ENCODE measurements at regions not wholly inside any gene's neighbourhood (a gene's known extent, or its start where the extent isn't known, plus 50 kb on each side); places are given as distances from the start of the nearest gene placed in this dataset.

DNA sequence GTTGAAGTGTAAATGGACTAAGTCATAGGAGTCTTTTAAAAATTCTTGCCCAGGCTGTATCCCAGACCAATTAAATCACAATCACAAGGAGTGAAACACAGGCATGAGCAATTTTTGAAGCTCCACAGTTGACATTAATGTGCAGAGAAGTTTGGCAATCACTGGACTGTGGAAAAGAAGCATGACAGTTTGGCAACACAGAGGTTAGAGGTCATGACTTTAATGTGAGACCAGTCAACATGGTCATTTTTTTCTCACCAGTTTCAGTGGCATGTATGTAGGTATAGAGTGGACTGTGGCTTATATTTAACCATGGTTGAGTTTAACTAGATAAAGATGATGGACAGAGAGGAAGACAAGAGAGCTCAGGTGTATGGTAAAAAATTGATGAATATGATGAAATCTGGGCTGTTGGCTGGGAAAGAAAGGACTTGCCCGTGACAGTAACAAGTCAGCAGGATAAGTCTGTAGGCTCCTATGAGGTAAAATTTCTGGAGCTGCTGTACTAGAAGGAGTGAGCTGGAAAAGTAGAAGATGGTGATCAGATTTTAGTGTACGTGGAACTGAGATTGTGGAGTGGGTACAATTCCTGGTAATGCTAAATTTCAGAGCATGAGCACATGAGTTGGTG is 432.2 kb upstream of the GHITM start:
- TF ChIP-seq, protein P1, sequence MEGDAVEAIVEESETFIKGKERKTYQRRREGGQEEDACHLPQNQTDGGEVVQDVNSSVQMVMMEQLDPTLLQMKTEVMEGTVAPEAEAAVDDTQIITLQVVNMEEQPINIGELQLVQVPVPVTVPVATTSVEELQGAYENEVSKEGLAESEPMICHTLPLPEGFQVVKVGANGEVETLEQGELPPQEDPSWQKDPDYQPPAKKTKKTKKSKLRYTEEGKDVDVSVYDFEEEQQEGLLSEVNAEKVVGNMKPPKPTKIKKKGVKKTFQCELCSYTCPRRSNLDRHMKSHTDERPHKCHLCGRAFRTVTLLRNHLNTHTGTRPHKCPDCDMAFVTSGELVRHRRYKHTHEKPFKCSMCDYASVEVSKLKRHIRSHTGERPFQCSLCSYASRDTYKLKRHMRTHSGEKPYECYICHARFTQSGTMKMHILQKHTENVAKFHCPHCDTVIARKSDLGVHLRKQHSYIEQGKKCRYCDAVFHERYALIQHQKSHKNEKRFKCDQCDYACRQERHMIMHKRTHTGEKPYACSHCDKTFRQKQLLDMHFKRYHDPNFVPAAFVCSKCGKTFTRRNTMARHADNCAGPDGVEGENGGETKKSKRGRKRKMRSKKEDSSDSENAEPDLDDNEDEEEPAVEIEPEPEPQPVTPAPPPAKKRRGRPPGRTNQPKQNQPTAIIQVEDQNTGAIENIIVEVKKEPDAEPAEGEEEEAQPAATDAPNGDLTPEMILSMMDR (IDR thresholded peaks at IDR 0.05; ENCODE audit: extremely low read depth in 1 of 2, insufficient read depth in 1 of 2, low read depth in 1 of 2, low read length in 2 of 2), result no peak
- TF ChIP-seq FOS (IDR thresholded peaks at IDR 0.05; ENCODE audit: borderline replicate concordance, insufficient read depth, low read length) (no peak), POLR2A (IDR thresholded peaks at IDR 0.05; ENCODE audit: low read depth, low read length) (no peak), POLR2AphosphoS5 (IDR thresholded peaks at IDR 0.05; ENCODE audit: insufficient read depth, low read depth, low read length) (no peak), GATA2 (IDR thresholded peaks at IDR 0.05; ENCODE audit: insufficient read depth, insufficient read length, low read depth, low read length) (no peak)
- TF ChIP-seq, protein P2, sequence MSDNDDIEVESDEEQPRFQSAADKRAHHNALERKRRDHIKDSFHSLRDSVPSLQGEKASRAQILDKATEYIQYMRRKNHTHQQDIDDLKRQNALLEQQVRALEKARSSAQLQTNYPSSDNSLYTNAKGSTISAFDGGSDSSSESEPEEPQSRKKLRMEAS (IDR thresholded peaks at IDR 0.05; ENCODE audit: insufficient read depth, insufficient read length), result no peak

Measured in endothelial cell of umbilical vein (primary cell).